ENCODE measurements at regions not wholly inside any gene's neighbourhood (a gene's known extent, or its start where the extent isn't known, plus 50 kb on each side); places are given as distances from the start of the nearest gene placed in this dataset.
A peak's percentile ranks its signal among the peaks of the same experiment; 100 is the strongest.

- peaks cover 0 to 4% (median 0%) of the 10 kb centered on the region in 3 donors for H3K9me3 ChIP-seq
These were observed 68.9 kb upstream of the RNU6-1 start for GRCh38 chr15:67908756-67909155.

GRCh38 chr15:67911727-67912126, 71.9 kb upstream of the RNU6-1 start:
- H3K4me3 ChIP-seq: no peak overlapping the region
- peak overlapping the region; percentile 27 to 35 for H3K27ac ChIP-seq
- H3K4me1 ChIP-seq: peaks cover 3 to 62% (median 24%) of the 10 kb centered on the region in 4 donors
- no peak for DNase-seq
- TF ChIP-seq CTCF (IDR thresholded peaks at IDR 0.05): no peak
- no peaks in the 10 kb centered on the region for H3K27me3 ChIP-seq
- intact Hi-C loops (cut with DNase I; ENCODE audit: low total_unique reads): no loop called here
- no peaks in the 10 kb centered on the region for H3K36me3 ChIP-seq
- peaks cover 0 to 4% (median 0%) of the 10 kb centered on the region in 3 donors for H3K9me3 ChIP-seq

More at GRCh38 chr15:67908756-67909155, 68.9 kb upstream of the RNU6-1 start:
- no peak for TF ChIP-seq CTCF (IDR thresholded peaks at IDR 0.05)
- intact Hi-C loops (cut with DNase I; ENCODE audit: low total_unique reads): no loop called here
- no peak overlapping the region for H3K4me3 ChIP-seq
- no peaks in the 10 kb centered on the region for H3K27me3 ChIP-seq
- DNase-seq: no peak
- no peak overlapping the region for H3K27ac ChIP-seq
- no peaks in the 10 kb centered on the region for H3K36me3 ChIP-seq
- H3K4me1 ChIP-seq: peaks cover 0 to 32% (median 7%) of the 10 kb centered on the region in 4 donors

- peaks cover 3 to 74% (median 41%) of the 10 kb centered on the region in 4 donors for H3K4me1 ChIP-seq
- H3K4me3 ChIP-seq: no peak overlapping the region
- H3K36me3 ChIP-seq: no peaks in the 10 kb centered on the region
- H3K9me3 ChIP-seq: peaks cover 0 to 4% (median 0%) of the 10 kb centered on the region in 3 donors
- TF ChIP-seq CTCF (IDR thresholded peaks at IDR 0.05): no peak
- H3K27me3 ChIP-seq: no peaks in the 10 kb centered on the region
- no peak for DNase-seq
- H3K27ac ChIP-seq: peak overlapping the region; percentile 81 to 84
- intact Hi-C loops (cut with DNase I; ENCODE audit: low total_unique reads): no loop called here
These were observed 74.2 kb upstream of the RNU6-1 start for GRCh38 chr15:67914028-67914427.

GRCh38 chr15:67914537-67915460, 75.0 kb upstream of the RNU6-1 start:
- no peaks in the 10 kb centered on the region for H3K27me3 ChIP-seq
- DNase-seq: peak; percentile 67 to 90
- H3K9me3 ChIP-seq: peaks cover 0 to 4% (median 0%) of the 10 kb centered on the region in 3 donors
- peak overlapping the region; percentile 8 to 32 for H3K4me3 ChIP-seq
- intact Hi-C loops (cut with DNase I; ENCODE audit: low total_unique reads): no loop called here
- peak overlapping the region; percentile 81 to 84 for H3K27ac ChIP-seq
- H3K4me1 ChIP-seq: peaks cover 3 to 74% (median 41%) of the 10 kb centered on the region in 4 donors
- H3K36me3 ChIP-seq: no peaks in the 10 kb centered on the region
- no peak for TF ChIP-seq CTCF (IDR thresholded peaks at IDR 0.05)

DNA sequence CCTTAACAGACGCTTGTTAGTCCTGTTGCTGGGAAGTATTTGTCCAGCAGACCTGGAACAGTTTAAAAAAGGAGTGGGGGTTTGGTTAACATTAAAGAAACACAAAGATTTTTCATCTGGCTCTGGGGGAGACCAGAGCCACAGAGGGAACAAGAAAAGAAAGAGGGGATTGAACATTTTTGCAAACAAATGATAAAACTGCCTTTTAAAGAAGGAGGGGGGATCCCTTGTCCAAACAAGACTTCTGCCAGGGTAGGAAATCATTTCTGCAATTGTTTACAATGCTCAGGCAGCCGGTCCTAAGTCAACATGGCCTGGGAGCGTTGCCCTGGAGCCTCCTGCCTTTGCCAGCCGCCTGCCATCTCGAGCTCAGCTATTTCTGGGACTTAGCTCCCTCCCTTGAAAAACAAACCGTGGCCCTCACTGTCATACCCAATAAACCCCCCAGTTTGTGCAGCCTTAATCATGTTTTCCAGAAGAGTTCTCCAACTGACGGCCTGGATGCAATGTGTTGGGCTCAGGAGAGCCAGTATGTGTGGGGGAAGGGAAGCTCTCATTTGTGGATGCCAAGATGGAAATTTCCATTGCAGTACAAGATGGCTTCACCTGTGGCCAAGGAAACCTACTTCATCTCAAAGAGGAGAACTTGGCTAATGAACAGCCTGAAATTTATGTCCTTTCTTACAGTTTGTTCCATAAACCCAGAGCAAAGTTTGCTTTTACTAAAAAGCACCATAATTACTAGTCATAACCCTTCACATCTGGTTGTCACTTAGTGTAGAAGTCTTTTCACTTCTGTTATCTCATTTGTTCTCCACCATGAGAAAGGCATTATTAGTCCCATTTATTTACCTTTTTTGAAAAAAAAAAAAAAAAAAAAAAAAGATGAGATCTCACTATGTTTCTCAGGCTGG, 75.9 kb upstream of the RNU6-1 start:
- Histone ChIP-seq H3K36me3 (no peaks in the 10 kb centered on the region), H3K4me3 (peak overlapping the region; percentile 8 to 32), H3K9me3 (peaks cover 0 to 4% (median 0%) of the 10 kb centered on the region in 3 donors), H3K27me3 (no peaks in the 10 kb centered on the region), H3K27ac (peak overlapping the region; percentile 81 to 84), H3K4me1 (peaks cover 3 to 74% (median 41%) of the 10 kb centered on the region in 4 donors)
- intact Hi-C loops (cut with DNase I; ENCODE audit: low total_unique reads): no loop called here
- DNase-seq: peak; percentile 72 to 94
- TF ChIP-seq CTCF (IDR thresholded peaks at IDR 0.05): peak in 1 of 2 experiments; percentile 11

Measured in tibial artery (tissue), 4 donors.